ENCODE measurements at regions not wholly inside any gene's neighbourhood (a gene's known extent, or its start where the extent isn't known, plus 50 kb on each side); places are given as distances from the start of the nearest gene placed in this dataset.

- in situ Hi-C loops (cut with HindIII; ENCODE audit: low sequenced_read_pairs) = no loop called here
- DNase-seq (ENCODE audit: low read depth, low spot score) = no peak
- no peak overlapping the region for H3K4me3 ChIP-seq (ENCODE audit: low read depth, low read length)
- TF ChIP-seq, protein P1, sequence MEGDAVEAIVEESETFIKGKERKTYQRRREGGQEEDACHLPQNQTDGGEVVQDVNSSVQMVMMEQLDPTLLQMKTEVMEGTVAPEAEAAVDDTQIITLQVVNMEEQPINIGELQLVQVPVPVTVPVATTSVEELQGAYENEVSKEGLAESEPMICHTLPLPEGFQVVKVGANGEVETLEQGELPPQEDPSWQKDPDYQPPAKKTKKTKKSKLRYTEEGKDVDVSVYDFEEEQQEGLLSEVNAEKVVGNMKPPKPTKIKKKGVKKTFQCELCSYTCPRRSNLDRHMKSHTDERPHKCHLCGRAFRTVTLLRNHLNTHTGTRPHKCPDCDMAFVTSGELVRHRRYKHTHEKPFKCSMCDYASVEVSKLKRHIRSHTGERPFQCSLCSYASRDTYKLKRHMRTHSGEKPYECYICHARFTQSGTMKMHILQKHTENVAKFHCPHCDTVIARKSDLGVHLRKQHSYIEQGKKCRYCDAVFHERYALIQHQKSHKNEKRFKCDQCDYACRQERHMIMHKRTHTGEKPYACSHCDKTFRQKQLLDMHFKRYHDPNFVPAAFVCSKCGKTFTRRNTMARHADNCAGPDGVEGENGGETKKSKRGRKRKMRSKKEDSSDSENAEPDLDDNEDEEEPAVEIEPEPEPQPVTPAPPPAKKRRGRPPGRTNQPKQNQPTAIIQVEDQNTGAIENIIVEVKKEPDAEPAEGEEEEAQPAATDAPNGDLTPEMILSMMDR (IDR thresholded peaks at IDR 0.05; ENCODE audit: low read depth, low read length) = no peak
Measured at GRCh38 chr17:72349011-72349410, 228.2 kb downstream of the SOX9 start.

DNA sequence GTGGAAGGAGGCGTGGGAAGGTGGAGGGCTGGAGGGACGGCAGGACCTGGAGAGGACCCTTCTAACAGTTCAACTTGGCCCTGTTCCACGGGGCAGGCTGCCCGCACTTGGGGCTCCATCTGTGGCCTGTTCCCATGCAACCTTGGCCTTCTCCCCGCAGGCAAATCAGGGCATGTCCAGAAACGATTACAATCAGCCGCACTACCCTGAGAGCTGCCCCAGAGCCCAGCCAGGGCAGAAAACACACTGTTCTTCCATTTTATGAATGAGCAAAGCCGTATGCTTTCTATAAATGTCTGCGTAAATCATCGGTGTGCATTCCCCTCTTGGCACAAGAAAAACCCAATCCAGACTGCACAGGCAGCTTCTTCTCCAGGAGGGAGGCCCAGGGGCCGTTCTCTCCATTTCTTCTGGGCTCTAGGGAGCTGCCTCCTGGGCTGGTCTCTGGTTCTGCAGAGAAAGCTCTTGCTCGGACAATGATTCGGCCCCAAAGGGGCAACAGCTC is 228.7 kb downstream of the SOX9 start:
- in situ Hi-C loops (cut with HindIII; ENCODE audit: low sequenced_read_pairs) = no loop called here
- H3K4me3 ChIP-seq (ENCODE audit: low read depth, low read length) = no peak overlapping the region
- no peak for DNase-seq (ENCODE audit: low read depth, low spot score)
- TF ChIP-seq, protein P1 (IDR thresholded peaks at IDR 0.05; ENCODE audit: low read depth, low read length) = no peak

GRCh38 chr17:72350073-72350472 is 229.3 kb downstream of the SOX9 start:
- TF ChIP-seq, protein P1 (IDR thresholded peaks at IDR 0.05; ENCODE audit: low read depth, low read length) = no peak
- in situ Hi-C loops (cut with HindIII; ENCODE audit: low sequenced_read_pairs) = no loop called here
- H3K4me3 ChIP-seq (ENCODE audit: low read depth, low read length) = no peak overlapping the region
- DNase-seq (ENCODE audit: low read depth, low spot score) = no peak

GRCh38 chr17:72351365-72351764 is 230.5 kb downstream of the SOX9 start:
- TF ChIP-seq, protein P1 (IDR thresholded peaks at IDR 0.05; ENCODE audit: low read depth, low read length) = no peak
- in situ Hi-C loops (cut with HindIII; ENCODE audit: low sequenced_read_pairs) = no loop called here
- no peak for DNase-seq (ENCODE audit: low read depth, low spot score)
- no peak overlapping the region for H3K4me3 ChIP-seq (ENCODE audit: low read depth, low read length)

DNA sequence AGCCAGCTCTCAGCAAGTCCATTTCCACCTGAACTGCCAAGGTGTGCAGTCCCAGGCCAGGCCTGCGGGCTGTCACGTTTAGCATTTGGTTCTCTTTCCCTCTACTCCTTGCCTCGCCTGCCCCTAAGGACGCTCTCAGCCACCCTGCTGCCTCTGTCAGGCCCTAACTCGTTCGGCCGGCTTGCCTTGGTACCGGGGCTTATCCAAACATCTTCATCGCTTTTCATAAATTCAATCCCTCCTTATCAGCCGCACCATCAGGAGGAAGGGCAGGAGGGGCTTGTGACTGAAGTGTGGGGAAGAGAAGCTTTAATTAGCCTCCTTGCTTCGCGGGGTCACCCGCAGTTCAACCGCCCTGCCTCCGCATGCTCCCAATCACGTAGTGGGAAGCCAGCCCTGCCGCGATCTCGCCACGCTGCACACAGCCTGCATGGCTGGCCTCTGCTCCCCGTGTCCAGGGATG is 231.1 kb downstream of the SOX9 start:
- in situ Hi-C loops (cut with HindIII; ENCODE audit: low sequenced_read_pairs) = no loop called here
- no peak for DNase-seq (ENCODE audit: low read depth, low spot score)
- H3K4me3 ChIP-seq (ENCODE audit: low read depth, low read length) = no peak overlapping the region
- TF ChIP-seq, protein P1 (IDR thresholded peaks at IDR 0.05; ENCODE audit: low read depth, low read length) = no peak

- in situ Hi-C loops (cut with HindIII; ENCODE audit: low sequenced_read_pairs) = no loop called here
- no peak overlapping the region for H3K4me3 ChIP-seq (ENCODE audit: low read depth, low read length)
- no peak for DNase-seq (ENCODE audit: low read depth, low spot score)
- TF ChIP-seq, protein P1 (IDR thresholded peaks at IDR 0.05; ENCODE audit: low read depth, low read length) = no peak
Measured at GRCh38 chr17:72353502-72353901, 232.7 kb downstream of the SOX9 start.

DNA sequence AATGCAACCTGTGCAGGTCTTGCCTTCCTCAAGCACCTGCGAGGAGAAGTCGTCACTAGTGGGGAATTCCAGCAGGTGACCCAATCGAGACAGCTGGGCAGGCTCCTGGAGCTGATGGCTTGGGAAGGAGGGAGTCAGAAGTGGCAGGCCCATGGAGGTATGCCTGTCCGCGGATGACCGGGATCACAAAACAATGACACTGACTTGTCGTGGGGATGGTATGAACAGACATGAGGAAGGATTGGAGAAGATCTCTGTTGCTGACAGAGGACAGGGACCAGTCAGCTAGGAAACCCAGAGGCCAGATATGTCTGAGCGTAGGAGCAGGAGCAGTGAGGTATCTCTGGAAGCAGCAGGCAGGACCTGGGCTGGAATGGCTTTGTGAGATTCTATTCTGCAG is 233.3 kb downstream of the SOX9 start:
- DNase-seq (ENCODE audit: low read depth, low spot score) = no peak
- TF ChIP-seq, protein P1 (IDR thresholded peaks at IDR 0.05; ENCODE audit: low read depth, low read length) = no peak
- H3K4me3 ChIP-seq (ENCODE audit: low read depth, low read length) = no peak overlapping the region
- in situ Hi-C loops (cut with HindIII; ENCODE audit: low sequenced_read_pairs) = no loop called here
